GM12891 (cell line): ENCODE measurements at regions not wholly inside any gene's neighbourhood (a gene's known extent, or its start where the extent isn't known, plus 50 kb on each side); places are given as distances from the start of the nearest gene placed in this dataset.
"Not testable (repeated sequence)": the region's sequence is repeated elsewhere in the genome, so short reads cannot be mapped to it uniquely, and the experiment has no call there.

Experiments
- DNase-seq: peaks from one replicate; pipeline ENCODE4 v3.0.0; 2011; ENCODE audit warnings: low spot score; ENCODE audit not compliant: insufficient read length
- FAIRE-seq: peaks from 2 replicates; lab custom pipeline; 2011; peaks lifted over from hg19 to GRCh38; lab: Jason Lieb, UNC
- PAX5 ChIP-seq: IDR thresholded peaks from 2 replicates; pipeline ENCODE4 v1.6.1; 2011; ENCODE audit warnings: low read length, moderate library complexity, mild to moderate bottlenecking; ENCODE audit not compliant: insufficient read depth, severe bottlenecking
- POLR2A ChIP-seq: IDR thresholded peaks from 2 replicates; pipeline ENCODE4 v1.6.1; 2011; ENCODE audit warnings: low read depth, low read length, control low read depth
- POLR2AphosphoS5 ChIP-seq: IDR thresholded peaks from 2 replicates; pipeline ENCODE4 v1.6.1; 2011; ENCODE audit warnings: low read depth, low read length, control low read depth
- POU2F2 ChIP-seq: IDR thresholded peaks from 2 replicates; pipeline ENCODE4 v1.6.1; 2011; ENCODE audit warnings: low read depth, mild to moderate bottlenecking, control low read depth, low read length, moderate library complexity
- SPI1 ChIP-seq: IDR thresholded peaks from 2 replicates; pipeline ENCODE4 v1.6.1; 2011; ENCODE audit warnings: low read depth, low read length, control low read depth
- TAF1 ChIP-seq: IDR thresholded peaks from 2 replicates; pipeline ENCODE4 v1.6.1; 2011; ENCODE audit warnings: low read depth, low read length, control low read depth

GRCh38 chr14:86912709-86913108, 1080.3 kb downstream of the GALC start:
- TF ChIP-seq TAF1 (no peak), SPI1 (no peak), POLR2A (no peak), POLR2AphosphoS5 (no peak), PAX5 (no peak), POU2F2 (no peak)
- FAIRE-seq, result no peak

GRCh38 chr14:86911486-86911885, 1081.5 kb downstream of the GALC start:
- TF ChIP-seq POU2F2, result no peak
- no peak for TF ChIP-seq POLR2A
- TF ChIP-seq POLR2AphosphoS5, result no peak
- TF ChIP-seq PAX5, result no peak
- no peak for TF ChIP-seq TAF1
- TF ChIP-seq SPI1, result no peak
- FAIRE-seq, result no peak

More at GRCh38 chr14:86912709-86913108, 1080.3 kb downstream of the GALC start:
- no peak for DNase-seq

GRCh38 chr14:86905386-86905926, 1087.5 kb downstream of the GALC start:
- not testable (repeated sequence) for DNase-seq, FAIRE-seq

More at GRCh38 chr14:86911486-86911885, 1081.5 kb downstream of the GALC start:
- no peak for DNase-seq

- FAIRE-seq (no peak), DNase-seq (no peak)
- no peak for TF ChIP-seq POU2F2
- no peak for TF ChIP-seq PAX5
- no peak for TF ChIP-seq POLR2AphosphoS5
- TF ChIP-seq TAF1, result no peak
- TF ChIP-seq SPI1, result no peak
- TF ChIP-seq POLR2A, result no peak
Measured at GRCh38 chr14:86902176-86902950, 1090.6 kb downstream of the GALC start.

- DNase-seq, result no peak
- TF ChIP-seq POLR2AphosphoS5 (no peak), POLR2A (no peak)
- no peak for FAIRE-seq
Measured at GRCh38 chr14:86897704-86898513, 1095.1 kb downstream of the GALC start.

- DNase-seq (no peak), FAIRE-seq (no peak)
- TF ChIP-seq POLR2A, result no peak
- no peak for TF ChIP-seq SPI1
- no peak for TF ChIP-seq POLR2AphosphoS5
- TF ChIP-seq PAX5, result no peak
Measured at GRCh38 chr14:86897224-86897623, 1095.8 kb downstream of the GALC start.

- FAIRE-seq (no peak), DNase-seq (no peak)
- no peak for TF ChIP-seq POLR2A
- TF ChIP-seq POLR2AphosphoS5, result no peak
- TF ChIP-seq SPI1, result no peak
- no peak for TF ChIP-seq POU2F2
- no peak for TF ChIP-seq TAF1
- no peak for TF ChIP-seq PAX5
Measured at GRCh38 chr14:86896701-86897100, 1096.3 kb downstream of the GALC start.

GRCh38 chr14:86892152-86892956, 1100.6 kb downstream of the GALC start:
- DNase-seq, result no peak
- no peak for FAIRE-seq
- TF ChIP-seq POLR2AphosphoS5 (no peak), POLR2A (no peak), POU2F2 (no peak), SPI1 (no peak), TAF1 (no peak), PAX5 (no peak)

GRCh38 chr14:86885280-86885679, 1107.7 kb downstream of the GALC start:
- FAIRE-seq (no peak), DNase-seq (no peak)
- TF ChIP-seq PAX5 (no peak), POLR2AphosphoS5 (no peak), SPI1 (no peak), POU2F2 (no peak)
